DMS153 (cell line): ENCODE measurements at regions not wholly inside any gene's neighbourhood (a gene's known extent, or its start where the extent isn't known, plus 50 kb on each side); places are given as distances from the start of the nearest gene placed in this dataset.

ENCODE experiments used
- DNase-seq: peaks from one replicate; lab custom pipeline; 2025; lab: John Stamatoyannopoulos, UW

DNA sequence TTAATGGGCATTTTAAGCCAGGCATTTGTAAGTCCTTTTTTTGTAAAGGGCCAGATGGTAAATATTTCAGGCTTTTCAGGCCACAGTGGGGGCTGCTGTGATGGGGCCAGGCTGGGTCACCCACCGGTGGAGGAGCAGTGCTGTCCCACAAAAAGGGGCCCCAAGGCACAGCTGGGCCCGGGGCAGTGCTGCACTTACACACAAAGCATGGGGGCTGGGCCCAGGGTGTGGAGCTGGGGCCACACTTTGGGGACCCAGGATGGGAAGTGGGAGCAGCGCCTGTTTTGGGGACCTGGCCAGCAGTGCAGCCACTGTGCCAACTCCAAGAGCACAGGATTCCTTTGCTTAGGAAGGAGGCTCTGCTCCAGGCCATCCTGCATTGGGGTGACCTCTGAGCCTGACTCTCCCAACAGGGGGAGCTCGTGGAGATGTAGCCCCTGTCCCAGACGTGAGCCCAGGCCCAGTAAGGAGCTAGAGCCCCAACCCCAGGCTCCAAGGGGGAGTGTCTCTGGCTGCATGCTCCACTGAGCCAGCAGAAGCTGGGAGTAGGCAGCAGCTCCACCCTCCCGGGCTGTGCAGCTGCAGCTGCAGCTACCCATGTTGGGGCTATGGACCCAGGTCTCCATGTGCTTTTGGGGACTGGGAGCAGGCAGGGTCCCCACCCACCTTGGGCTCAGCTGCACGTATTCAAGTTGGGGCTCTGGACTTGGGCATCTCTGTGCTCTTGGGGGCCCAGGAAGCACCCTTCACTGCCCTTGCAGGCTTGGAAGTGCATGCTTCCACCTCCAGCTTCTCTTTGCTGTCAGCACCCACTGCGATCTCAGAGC, 1036.5 kb upstream of the CNTNAP5 start:
- no peak for DNase-seq

DNA sequence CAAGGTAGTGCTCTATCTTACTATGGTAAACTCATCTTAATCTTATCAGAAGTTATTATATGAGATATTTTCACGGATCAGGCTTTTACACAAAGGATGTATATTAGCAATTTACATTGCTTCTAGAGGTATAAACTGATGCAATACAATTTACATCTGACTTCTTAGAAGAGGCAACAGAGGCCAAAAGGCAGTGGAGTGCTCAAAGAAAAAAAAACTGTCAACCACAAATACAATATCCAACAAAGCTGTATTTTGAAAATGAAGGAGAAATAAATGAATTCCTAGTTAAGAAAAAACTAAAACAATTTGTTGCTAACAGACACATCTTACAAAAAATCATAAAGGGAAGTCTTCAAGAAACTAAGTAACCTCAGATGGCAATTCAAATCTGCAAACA, 1031.5 kb upstream of the CNTNAP5 start:
- no peak for DNase-seq

DNA sequence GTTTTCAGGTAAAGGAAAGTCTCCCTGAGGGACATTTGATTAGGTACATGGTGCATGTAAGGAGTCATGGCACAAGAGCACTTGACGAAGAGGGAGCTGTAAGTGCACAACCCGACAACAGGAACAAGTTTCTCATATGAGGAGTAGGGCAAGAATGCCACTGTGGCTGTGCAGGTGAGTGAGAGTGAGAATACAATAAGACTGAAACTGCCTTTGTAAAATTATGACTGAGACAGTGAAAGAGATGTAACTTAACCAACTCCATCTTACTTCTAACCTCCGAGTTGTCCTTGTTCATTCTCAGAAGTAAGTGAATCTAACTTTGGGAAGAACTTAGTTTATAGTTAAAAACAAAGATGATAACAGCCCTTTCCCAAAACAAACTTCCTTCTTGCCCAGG, 1025.8 kb upstream of the CNTNAP5 start:
- no peak for DNase-seq

DNA sequence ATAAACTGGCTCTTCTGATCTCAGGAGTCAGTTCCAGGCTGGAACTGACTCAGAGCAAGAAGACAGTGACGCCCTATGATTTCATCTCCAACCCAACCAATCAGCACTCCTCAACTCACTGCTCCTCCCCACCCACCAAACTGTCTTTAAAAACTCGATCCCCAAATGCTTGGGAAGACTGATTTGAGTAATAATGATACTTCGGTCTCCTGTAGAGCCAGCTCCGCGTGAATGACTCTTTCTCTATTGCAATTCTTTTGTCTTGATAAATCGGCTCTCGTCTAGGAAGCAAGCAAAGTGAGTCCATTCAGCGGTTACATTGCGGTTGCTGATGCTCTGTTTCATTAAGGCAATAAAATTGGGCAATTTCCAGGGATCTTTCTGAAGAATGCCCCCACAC, 1025.3 kb upstream of the CNTNAP5 start:
- DNase-seq: no peak

DNA sequence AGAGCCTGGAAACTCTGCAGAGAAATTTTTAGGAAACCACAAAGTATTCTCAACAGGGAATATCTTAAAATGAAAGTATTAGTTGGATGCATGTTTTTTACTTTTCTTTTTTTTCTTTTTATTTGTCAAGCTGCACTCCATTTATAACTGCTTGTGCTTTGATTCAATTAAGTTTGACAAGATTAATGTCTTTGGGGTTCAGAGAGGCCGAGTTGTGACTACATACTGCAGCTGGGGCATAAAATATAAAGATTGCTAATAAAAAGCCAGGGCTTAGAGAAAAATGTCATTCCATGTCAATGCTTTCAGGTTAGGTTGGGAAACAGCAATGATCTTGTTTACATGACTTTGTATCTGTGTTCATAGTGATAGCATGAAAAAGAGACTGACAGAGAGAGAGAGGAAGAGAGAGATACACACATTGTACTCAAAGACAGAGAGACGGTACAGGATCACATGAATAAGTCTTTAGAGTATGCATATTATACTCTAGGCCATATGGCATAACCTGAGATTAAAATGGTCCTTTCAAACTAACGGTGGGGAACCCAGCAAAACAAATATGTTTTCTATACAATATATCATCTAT, 1022.3 kb upstream of the CNTNAP5 start:
- no peak for DNase-seq

DNA sequence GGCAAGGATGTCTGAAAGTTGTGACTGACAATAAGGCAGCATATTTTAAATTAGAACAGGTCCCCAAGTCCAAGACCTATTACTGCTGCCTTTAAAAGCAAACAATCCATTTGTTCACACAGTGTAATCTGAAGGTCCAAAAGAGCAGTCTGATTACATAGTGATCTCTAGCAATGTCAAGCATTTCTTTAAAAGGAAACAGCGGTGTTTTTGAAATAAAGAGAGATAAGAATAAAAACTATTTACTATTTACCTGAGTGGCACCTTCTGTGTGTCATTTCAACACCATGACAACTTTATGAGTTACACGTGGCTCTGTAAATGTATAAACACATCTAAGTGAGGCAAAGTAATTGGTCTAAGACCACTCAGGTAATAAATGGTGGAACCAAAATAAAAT, 1009.9 kb upstream of the CNTNAP5 start:
- DNase-seq: no peak

DNA sequence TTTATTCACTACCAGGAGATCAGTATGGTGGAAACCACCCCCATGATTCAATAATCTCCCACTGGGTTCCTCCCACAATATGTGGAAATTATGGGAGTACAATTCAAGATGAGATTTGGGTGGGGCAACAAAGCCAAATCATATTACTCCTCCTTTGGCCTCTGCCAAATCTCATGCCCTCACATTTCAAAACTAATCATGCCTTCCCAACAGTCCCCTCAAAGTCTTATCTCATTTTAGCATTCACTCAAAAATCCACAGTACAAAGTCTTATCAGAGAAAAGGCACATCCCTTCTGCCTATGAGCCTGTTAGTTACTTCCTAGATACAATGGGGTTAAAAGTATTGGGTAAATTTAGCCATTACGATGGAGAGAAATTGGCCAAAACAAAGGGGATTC, 989.5 kb upstream of the CNTNAP5 start:
- no peak for DNase-seq

DNA sequence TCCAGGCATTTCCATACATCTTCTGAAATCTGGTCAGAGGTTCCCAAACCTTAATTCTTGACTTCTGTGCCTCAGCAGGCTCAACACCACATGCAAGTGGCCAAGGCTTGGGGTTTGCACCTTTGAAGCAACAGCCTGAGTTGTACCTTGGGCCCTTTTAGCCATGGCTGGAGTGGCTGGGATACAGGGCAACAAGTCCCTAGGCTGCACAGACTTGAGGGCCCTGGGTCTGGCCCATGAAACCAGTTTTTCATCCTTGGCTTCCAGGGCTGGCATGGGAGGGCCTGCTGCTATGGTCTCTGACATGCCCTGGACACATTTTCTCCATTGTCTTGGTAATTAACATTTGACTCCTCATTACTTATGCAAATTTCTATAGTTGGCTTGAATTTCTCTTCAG, 988.8 kb upstream of the CNTNAP5 start:
- DNase-seq: no peak

DNA sequence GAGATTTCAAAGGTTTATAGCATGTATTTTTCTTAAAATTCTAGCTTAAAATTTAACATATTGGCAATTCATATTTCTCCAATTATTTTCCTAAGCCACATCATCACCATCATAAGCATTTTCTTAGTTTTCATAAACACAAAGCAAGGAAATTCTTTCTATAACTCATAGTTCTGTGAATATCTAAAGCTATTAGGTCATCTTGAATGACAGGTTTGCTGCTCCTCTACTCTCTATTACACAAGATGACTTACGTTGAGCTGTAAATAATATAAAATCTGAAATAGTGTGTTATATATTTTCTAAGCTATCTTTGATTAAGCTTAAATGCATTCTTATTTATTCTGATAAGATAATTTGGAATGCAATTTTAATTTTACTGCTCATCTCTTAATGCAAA, 984.6 kb upstream of the CNTNAP5 start:
- DNase-seq: no peak

DNA sequence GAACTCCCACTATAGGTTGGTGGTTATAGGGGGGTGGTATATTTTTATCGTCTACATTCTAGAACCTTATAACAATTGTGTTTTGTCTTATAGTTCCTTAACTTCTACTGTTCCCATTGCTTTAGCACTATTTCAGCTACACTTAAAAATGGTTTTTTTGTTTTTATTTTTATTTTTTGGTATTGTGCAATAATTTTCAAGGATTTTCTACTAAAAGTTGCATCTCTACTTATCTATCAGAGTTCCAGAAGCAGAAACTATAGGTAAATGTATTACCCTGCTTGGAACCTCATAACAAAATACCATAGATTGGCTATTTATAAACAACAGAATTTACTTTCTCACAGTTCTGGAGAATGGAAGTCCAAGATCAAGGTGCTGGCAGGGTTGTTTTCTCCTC, 981.6 kb upstream of the CNTNAP5 start:
- no peak for DNase-seq

DNA sequence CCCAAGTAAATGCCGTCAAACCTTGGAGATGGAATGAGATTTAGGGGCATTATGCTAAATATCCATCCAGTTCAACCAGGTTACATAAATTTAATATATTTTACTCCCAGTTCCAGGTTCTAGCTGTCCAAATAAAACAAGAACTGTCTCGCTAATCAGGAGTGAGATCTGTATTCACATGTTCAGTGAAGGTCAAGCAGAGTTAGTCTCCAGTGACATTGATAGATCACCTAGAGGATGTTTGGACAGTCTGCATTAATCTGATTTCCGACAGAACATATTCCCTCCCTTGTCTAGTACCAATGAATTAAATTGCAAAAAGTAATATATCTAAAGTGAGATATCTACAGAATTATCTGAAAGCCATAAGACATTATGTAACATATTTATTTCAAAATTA, 979.4 kb upstream of the CNTNAP5 start:
- no peak for DNase-seq

DNA sequence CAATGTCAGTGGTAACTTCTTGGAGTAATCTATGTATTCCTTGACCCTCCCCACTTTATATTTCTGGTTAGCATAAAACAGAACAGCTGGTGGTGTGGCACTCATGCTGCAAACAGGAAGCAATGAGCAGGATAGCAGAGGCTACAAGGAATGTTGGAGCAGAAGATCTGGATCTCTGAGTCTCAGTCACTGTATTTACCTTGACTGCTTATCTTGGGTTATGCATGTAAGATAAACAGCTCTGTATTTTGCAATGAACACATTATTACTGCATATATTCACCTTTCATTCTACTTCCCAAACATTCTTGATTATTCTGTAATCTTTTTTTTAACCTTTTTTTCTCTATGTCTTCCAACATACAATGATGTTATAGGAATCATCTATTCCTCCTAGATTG, 977.9 kb upstream of the CNTNAP5 start:
- DNase-seq: no peak

DNA sequence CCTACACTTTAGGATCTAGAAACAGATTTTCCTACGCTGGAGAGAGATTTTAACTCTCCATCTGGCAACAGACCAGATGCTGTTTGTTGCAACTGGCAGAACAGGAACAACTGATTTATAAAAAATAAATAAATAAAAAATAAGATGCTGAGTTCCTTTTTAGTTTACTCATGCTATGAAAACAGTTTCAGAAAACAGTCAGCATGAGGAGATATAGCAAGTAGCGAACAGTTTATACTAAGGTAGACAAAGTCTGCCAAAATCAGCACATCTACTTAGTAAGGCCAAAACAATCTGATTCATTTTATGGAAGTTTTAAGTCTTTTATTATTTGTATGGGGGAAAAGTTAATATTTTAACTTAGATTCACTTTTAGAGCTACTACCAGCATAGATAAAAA, 974.0 kb upstream of the CNTNAP5 start:
- DNase-seq: no peak

DNA sequence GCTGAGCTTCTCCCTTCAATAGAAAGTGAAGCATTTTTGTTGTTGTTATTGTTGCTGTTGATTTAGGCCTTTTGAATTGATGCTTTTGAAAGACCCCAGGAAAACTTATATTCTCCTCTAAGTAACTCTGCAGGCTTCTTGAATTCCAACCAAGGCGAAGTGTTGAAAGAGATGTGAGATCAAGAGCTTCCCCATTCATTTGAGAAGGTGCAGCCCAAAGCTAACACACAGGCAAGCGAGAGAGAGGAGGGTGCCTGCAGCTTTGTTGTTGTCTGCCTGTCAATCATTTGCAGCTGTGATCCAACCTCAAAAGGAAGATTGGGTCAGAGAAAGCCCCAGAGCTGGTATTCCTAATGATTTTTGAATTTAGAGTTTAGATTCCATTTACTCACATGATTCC, 963.6 kb upstream of the CNTNAP5 start:
- DNase-seq: no peak

DNA sequence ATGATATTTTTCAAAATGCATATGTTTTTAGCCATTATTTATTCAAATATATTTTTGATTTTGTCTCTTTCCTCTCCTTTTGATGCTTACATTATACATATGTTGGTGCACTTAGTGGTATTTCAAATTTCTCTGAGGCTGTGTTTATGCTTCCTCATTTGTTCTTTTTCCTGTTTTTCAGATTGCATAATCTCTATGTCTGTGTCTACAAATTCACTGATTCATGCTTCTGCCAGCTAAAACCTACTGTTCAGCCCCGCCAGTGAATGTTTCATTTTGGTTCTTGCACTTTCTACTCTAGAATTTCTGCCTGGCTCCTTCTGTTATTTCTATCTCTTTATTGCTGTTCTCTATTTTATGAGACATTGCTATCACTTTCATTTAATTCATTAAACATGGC, 951.7 kb upstream of the CNTNAP5 start:
- DNase-seq: no peak

DNA sequence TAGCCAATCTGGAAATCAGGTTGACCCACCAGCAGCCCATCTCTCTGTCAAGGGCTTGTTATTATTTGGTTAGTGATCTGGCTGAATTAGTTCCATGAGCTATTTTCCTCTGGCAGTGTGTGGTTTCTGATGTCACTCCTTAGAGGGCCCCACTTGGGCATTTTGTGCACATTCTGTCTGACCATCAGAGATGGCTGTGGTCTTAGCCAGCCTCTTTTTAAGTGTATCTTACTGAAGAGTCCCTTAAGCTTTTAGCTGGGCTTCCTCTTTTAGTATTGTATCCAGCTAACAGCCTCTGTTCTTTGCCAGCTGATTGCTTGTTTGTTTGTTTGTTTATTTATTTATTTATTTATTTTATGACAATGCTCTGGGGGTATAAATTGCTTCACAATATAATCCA, 951.1 kb upstream of the CNTNAP5 start:
- no peak for DNase-seq

DNA sequence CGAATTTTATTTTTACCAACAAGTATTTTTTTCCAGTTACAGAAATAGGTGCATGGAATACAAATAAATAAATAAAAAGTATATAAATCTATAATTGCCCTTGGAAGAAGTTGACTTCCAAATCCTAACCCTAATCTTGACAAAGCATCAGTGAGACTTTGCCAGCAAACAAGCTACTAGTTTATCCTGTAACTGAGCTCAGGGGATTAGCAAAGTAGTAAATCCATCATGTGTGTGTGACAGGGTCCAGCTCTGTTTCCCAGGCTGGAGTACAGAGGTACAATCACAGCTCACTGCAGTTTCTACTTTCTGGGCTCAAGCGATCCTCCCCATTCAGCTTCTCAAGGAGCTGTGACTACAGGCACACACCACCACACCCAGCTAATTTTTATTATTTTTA, 948.0 kb upstream of the CNTNAP5 start:
- DNase-seq: no peak

DNA sequence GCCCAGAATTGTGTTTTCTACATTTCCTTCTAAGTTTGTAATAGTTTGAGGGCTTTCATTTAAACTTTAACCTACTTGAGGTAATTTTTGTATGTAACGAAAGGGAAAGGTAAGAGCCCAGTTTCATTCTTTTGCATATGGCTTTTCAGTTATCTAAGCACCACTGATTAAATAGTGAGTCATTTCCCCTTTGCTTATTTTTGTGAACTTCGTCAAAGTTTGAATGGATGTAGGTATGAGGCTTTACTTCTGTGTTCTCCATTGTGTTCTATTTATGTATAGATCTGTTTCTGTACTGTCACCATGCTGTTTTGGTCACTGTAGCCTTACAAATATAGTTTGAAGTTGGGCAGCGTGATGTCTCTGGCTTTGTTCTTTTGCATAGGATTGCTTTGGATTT, 944.8 kb upstream of the CNTNAP5 start:
- no peak for DNase-seq

DNA sequence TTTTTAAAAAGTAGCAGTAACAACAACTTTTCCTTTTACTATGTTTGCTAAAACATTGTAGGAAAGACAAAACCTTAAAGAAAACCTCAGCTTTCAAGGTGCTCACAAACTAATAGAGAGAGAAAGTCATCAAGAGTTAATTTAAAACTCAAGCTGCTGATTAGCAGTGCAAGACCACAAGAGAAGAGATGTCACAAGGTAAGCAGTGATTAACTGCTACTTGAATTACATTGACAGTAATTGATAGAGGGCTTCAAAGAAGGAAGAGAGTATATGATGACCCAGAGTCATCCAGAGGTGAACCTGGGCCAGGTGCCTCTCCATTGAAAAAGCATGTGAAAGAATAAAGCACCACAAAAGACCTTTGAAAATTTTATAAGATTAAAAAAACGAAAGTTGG, 939.6 kb upstream of the CNTNAP5 start:
- DNase-seq: no peak

DNA sequence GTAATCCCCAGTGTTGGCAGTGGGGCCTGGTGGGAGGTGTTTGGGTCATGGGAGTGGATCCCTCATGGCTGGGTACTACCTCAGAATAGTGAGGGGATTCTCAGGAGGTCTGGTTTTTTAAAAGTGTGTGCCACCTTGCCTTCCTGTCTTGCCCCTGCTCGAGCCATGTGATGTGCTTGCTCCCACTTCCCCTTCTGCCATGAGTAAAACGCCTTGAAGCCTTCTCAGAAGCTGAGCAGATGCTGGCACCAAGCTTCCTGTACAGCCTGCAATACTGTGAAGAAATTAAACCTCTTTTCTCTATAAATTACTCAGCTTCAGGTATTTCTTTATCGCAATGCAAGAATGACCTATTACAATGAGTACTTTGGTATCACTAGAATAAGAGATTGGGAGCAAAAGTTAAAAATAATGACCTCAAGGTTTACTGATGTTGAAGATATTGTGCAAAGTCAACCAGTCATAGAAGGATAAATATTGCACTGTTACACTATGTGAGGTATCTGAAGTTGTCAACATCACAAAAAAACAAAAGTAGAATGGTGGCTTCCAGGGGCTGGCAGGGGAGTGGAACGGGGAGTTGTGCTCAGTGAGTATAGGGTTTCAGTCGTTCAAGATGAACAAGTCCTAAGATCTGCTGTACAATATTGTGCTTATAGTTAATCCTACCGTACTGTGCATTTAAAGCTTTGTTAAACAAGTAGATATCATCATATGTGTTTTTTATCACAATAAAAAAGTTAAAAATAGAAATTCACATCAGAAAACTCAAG, 938.3 kb upstream of the CNTNAP5 start:
- DNase-seq: no peak

DNA sequence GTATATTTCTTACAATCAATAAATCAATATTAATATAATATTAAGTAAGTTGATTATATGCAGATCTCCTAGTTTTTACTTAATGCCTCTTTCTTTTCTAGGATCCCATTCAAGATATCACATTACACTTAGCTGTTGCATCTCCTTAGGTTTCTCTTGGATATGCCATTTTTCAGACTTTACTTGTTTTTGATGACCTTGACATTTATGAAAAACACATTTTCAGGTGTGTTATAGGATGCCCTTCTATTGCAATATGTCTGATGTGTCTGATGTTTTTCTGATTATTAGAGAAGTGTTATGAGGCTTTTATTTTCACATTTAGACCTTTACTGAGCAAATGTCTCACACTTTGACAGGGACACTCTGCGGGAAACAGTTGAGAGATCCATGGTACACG, 933.6 kb upstream of the CNTNAP5 start:
- DNase-seq: no peak

DNA sequence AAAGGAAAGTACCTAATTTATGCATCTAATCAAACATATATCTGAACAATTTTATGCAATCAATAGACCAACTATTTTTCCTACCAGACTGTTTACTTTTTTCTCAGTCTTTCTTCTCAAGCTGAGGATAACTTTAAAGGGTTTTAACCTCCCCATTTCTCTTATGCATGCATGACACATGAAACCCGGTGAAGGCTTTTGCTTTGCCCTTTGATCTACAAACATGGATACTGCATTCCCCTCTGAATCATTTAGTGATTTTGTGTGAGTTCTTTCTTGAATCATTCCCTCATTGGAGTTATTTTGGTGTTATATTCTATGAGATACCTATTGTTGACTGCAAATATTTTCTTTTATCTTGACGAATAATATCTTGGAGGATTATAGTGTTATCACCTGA, 931.9 kb upstream of the CNTNAP5 start:
- DNase-seq: no peak

DNA sequence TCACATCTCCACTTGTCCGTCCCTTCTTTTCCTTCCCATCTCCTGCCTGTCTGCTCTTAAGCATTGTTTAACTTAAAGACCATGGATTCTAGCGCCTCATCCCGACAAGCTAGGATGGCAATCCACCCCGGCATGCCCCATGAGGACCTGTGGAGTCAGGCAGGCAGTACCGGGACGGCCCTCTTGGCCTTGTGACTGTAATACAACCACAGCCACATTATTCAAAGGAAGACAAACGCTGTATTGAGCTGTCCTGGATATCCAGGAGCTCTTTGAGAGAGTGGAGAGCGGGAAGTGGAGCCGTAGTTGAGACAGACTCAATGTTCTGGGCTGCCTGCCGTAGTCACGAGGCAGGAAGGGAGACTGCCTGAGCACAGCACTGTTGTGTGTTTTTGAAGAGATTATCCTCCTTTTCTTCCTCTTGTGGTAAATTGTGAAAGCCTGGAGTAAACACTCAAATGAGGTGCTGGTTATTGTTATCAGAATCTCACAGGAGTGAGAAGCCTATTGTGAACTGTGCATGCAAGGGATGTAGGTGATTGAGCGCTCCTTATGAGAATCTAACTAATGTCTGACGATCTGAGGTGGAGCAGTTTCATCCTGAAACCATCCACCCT, 929.8 kb upstream of the CNTNAP5 start:
- no peak for DNase-seq
